Neural cell (in vitro differentiated cells): ENCODE measurements at regions not wholly inside any gene's neighbourhood (a gene's known extent, or its start where the extent isn't known, plus 50 kb on each side); places are given as distances from the start of the nearest gene placed in this dataset.

Source experiments
- EZH2 ChIP-seq: fragments of 200-600, 300-800 bp; shearing (Covaris generic), sonication (generic); IDR thresholded peaks from 2 replicates; pipeline ENCODE4 v1.6.1; 2014; ENCODE audit warnings: antibody characterized with exemption, low read length, borderline replicate concordance, mild to moderate bottlenecking; ENCODE audit not compliant: insufficient read depth, poor library complexity, severe bottlenecking
- POLR2AphosphoS5 ChIP-seq: IDR thresholded peaks from 2 replicates; pipeline ENCODE4 v1.6.1; 2012
- TF ChIP-seq, protein P1 (sequence below): fragments of 450-650 bp; IDR thresholded peaks from 2 replicates; pipeline ENCODE4 v1.5.1; 2014; ENCODE audit warnings: antibody characterized with exemption, mild to moderate bottlenecking, moderate library complexity; ENCODE audit not compliant: poor library complexity, severe bottlenecking

DNA sequence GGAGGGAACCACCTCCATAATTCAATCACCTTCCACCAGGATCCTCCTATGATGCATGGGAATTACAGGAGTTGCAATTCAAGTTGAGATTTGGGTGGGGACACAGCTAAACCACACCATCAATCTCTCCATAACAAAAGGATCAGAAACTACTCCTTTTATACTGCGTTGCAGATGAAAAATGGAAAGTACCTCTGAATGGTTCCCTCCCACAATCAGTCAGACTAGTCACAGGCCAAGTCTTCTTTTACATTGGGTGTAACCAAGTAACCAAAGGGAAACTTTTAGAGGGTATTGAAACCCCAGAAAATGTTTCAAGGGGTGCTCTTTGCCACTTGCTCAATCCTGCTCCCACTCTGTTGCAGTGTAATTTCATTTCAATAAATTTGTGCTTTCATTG lies 504.3 kb upstream of the CNTN3 start:
- TF ChIP-seq, protein P1, sequence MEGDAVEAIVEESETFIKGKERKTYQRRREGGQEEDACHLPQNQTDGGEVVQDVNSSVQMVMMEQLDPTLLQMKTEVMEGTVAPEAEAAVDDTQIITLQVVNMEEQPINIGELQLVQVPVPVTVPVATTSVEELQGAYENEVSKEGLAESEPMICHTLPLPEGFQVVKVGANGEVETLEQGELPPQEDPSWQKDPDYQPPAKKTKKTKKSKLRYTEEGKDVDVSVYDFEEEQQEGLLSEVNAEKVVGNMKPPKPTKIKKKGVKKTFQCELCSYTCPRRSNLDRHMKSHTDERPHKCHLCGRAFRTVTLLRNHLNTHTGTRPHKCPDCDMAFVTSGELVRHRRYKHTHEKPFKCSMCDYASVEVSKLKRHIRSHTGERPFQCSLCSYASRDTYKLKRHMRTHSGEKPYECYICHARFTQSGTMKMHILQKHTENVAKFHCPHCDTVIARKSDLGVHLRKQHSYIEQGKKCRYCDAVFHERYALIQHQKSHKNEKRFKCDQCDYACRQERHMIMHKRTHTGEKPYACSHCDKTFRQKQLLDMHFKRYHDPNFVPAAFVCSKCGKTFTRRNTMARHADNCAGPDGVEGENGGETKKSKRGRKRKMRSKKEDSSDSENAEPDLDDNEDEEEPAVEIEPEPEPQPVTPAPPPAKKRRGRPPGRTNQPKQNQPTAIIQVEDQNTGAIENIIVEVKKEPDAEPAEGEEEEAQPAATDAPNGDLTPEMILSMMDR, result no peak
- no peak for TF ChIP-seq POLR2AphosphoS5
- TF ChIP-seq EZH2, result no peak
